DND-41 (cell line): ENCODE measurements at regions not wholly inside any gene's neighbourhood (a gene's known extent, or its start where the extent isn't known, plus 50 kb on each side); places are given as distances from the start of the nearest gene placed in this dataset.

Experiments used
- ATAC-seq: fragments of 200-7000 bp; cut with Tn5 transposase; 3 replicates; pipeline ENCODE4 v1.9.1; 2021; ENCODE audit warnings: low read depth; ENCODE audit not compliant: insufficient read depth
- DNase-seq: peaks from one replicate; pipeline ENCODE4 v3.0.0-alpha.2; 2020
- H2AFZ ChIP-seq: 2 replicates; pipeline ENCODE4 v1.6.0; 2012; ENCODE audit warnings: low read depth, low read length
- H3K27ac ChIP-seq: 2 replicates; pipeline ENCODE4 v1.5.1; 2012; ENCODE audit warnings: low read length, inconsistent platforms
- H3K27me3 ChIP-seq: fragments of 200-600 bp; sonication (generic); 2 replicates; pipeline ENCODE4 v1.6.0; 2012; ENCODE audit warnings: low read length, mild to moderate bottlenecking, inconsistent platforms; ENCODE audit not compliant: insufficient read depth, poor library complexity
- H3K36me3 ChIP-seq: 2 replicates; pipeline ENCODE4 v1.5.1; 2012; ENCODE audit warnings: low read length, inconsistent platforms; ENCODE audit not compliant: insufficient read depth
- H3K4me1 ChIP-seq: 2 replicates; pipeline ENCODE4 v1.5.1; 2012; ENCODE audit warnings: mild to moderate bottlenecking, low read length; ENCODE audit not compliant: insufficient read depth
- H3K4me2 ChIP-seq: 2 replicates; pipeline ENCODE4 v1.6.0; 2012; ENCODE audit warnings: mild to moderate bottlenecking, moderate library complexity, low read length, inconsistent platforms; ENCODE audit not compliant: insufficient read depth
- H3K4me3 ChIP-seq, 2 experiments: fragments of 200-600 bp in 1 of 2; shearing (Covaris generic) in 1 of 2; 2 replicates each; pipeline ENCODE4 v1.5.1; 2012 to 2016; ENCODE audit warnings: inconsistent platforms in 2 of 2, low read length in 2 of 2, mild to moderate bottlenecking in 2 of 2, low read depth in 1 of 2, moderate library complexity in 1 of 2
- H3K79me2 ChIP-seq: 2 replicates; pipeline ENCODE4 v1.6.0; 2012; ENCODE audit warnings: low read length, inconsistent platforms; ENCODE audit not compliant: insufficient read depth
- H3K9ac ChIP-seq: 2 replicates; pipeline ENCODE4 v1.6.0; 2012; ENCODE audit warnings: low read depth, mild to moderate bottlenecking, inconsistent platforms, low read length, moderate library complexity
- H3K9me3 ChIP-seq: 2 replicates; pipeline ENCODE4 v1.5.1; 2012; ENCODE audit warnings: low read length, moderate library complexity, mild to moderate bottlenecking, inconsistent platforms; ENCODE audit not compliant: insufficient read depth, severe bottlenecking
- H4K20me1 ChIP-seq: 2 replicates; pipeline ENCODE4 v1.6.0; 2012; ENCODE audit warnings: low read length; ENCODE audit not compliant: insufficient read depth
- CTCF ChIP-seq: IDR thresholded peaks from 2 replicates; pipeline ENCODE4 v1.5.1; 2012; ENCODE audit warnings: borderline replicate concordance, low read length, moderate library complexity, mild to moderate bottlenecking; ENCODE audit not compliant: poor library complexity, severe bottlenecking; ENCODE audit errors: extremely low read depth
- EZH2 ChIP-seq: IDR thresholded peaks from 3 replicates; pipeline ENCODE4 v1.6.1; 2012; ENCODE audit warnings: borderline replicate concordance, low read depth, mild to moderate bottlenecking, moderate library complexity, low read length, inconsistent platforms; ENCODE audit not compliant: severe bottlenecking

GRCh38 chr10:111452153-111452552 is 375.3 kb downstream of the ADRA2A start:
- Histone ChIP-seq H3K27ac (no peak overlapping the region), H4K20me1 (no peaks in the 10 kb centered on the region), H3K27me3 (no peaks in the 10 kb centered on the region), H3K4me2 (no peak overlapping the region), H3K9me3 (no peaks in the 10 kb centered on the region), H3K36me3 (no peaks in the 10 kb centered on the region), H3K9ac (no peak overlapping the region), H3K4me3 (no peak overlapping the region), H2AFZ (no peak overlapping the region), H3K79me2 (no peaks in the 10 kb centered on the region), H3K4me1 (no peaks in the 10 kb centered on the region)
- no peak for TF ChIP-seq EZH2
- no peak for TF ChIP-seq CTCF
- DNase-seq (no peak), ATAC-seq (no peak)

GRCh38 chr10:111455776-111456426 is 379.1 kb downstream of the ADRA2A start:
- DNase-seq (no peak), ATAC-seq (no peak)
- Histone ChIP-seq H3K9me3 (no peaks in the 10 kb centered on the region), H3K36me3 (no peaks in the 10 kb centered on the region), H3K9ac (no peak overlapping the region), H4K20me1 (no peaks in the 10 kb centered on the region), H3K27ac (no peak overlapping the region), H3K4me3 (no peak overlapping the region), H3K4me2 (no peak overlapping the region), H3K27me3 (no peaks in the 10 kb centered on the region), H3K4me1 (no peaks in the 10 kb centered on the region), H3K79me2 (no peaks in the 10 kb centered on the region), H2AFZ (no peak overlapping the region)
- TF ChIP-seq EZH2 (no peak), CTCF (no peak)

- Histone ChIP-seq H4K20me1 (no peaks in the 10 kb centered on the region), H2AFZ (no peak overlapping the region), H3K4me3 (no peak overlapping the region), H3K9ac (no peak overlapping the region), H3K36me3 (no peaks in the 10 kb centered on the region), H3K79me2 (no peaks in the 10 kb centered on the region), H3K4me1 (no peaks in the 10 kb centered on the region), H3K27me3 (no peaks in the 10 kb centered on the region), H3K27ac (no peak overlapping the region), H3K4me2 (no peak overlapping the region), H3K9me3 (peaks cover 3% of the 10 kb centered on the region)
- no peak for DNase-seq
- no peak for ATAC-seq
- no peak for TF ChIP-seq CTCF
- TF ChIP-seq EZH2 = no peak
Observed at GRCh38 chr10:111458256-111458655, 381.4 kb downstream of the ADRA2A start.

- H4K20me1 ChIP-seq = no peaks in the 10 kb centered on the region
- peaks cover 3% of the 10 kb centered on the region for H3K9me3 ChIP-seq
- no peak overlapping the region for H3K9ac ChIP-seq
- DNase-seq = no peak
- H3K4me3 ChIP-seq = no peak overlapping the region
- no peak overlapping the region for H3K4me2 ChIP-seq
- H3K4me1 ChIP-seq = no peaks in the 10 kb centered on the region
- H3K27ac ChIP-seq = no peak overlapping the region
- no peaks in the 10 kb centered on the region for H3K27me3 ChIP-seq
- no peak overlapping the region for H2AFZ ChIP-seq
- no peak for ATAC-seq
- no peaks in the 10 kb centered on the region for H3K36me3 ChIP-seq
- TF ChIP-seq CTCF (no peak), EZH2 (no peak)
- no peaks in the 10 kb centered on the region for H3K79me2 ChIP-seq
Observed at GRCh38 chr10:111459967-111460366, 383.1 kb downstream of the ADRA2A start.
